ENCODE measurements at regions not wholly inside any gene's neighbourhood (a gene's known extent, or its start where the extent isn't known, plus 50 kb on each side); places are given as distances from the start of the nearest gene placed in this dataset.

DNA sequence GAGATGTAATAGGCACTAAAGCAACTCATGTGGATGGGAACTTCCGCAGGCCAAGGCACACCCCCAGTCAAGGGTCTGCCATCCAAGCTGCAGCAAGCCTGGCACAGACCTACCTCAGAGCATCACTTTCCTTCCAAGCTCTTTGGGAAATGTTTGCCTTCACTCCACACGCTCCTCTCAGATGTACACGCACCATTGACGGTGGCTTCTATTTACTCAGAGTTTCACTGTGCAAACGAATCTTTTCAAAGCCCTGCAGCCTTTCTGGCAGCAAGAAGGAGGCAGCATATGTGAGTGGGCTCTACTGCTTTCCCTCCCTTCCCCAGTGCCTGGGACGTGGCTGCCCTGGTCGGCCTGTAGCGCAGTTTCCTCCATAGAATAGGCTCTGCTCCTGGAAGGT lies 60.9 kb upstream of the USP47 start:
- CTCF ChIA-PET, result no interaction called here
- TF ChIP-seq, protein P1, sequence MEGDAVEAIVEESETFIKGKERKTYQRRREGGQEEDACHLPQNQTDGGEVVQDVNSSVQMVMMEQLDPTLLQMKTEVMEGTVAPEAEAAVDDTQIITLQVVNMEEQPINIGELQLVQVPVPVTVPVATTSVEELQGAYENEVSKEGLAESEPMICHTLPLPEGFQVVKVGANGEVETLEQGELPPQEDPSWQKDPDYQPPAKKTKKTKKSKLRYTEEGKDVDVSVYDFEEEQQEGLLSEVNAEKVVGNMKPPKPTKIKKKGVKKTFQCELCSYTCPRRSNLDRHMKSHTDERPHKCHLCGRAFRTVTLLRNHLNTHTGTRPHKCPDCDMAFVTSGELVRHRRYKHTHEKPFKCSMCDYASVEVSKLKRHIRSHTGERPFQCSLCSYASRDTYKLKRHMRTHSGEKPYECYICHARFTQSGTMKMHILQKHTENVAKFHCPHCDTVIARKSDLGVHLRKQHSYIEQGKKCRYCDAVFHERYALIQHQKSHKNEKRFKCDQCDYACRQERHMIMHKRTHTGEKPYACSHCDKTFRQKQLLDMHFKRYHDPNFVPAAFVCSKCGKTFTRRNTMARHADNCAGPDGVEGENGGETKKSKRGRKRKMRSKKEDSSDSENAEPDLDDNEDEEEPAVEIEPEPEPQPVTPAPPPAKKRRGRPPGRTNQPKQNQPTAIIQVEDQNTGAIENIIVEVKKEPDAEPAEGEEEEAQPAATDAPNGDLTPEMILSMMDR (IDR thresholded peaks at IDR 0.05), result no peak
- no peak for TF ChIP-seq EZH2 (IDR thresholded peaks at IDR 0.05; ENCODE audit: borderline replicate concordance, insufficient read depth, low read depth, low read length, poor library complexity, severe bottlenecking)

DNA sequence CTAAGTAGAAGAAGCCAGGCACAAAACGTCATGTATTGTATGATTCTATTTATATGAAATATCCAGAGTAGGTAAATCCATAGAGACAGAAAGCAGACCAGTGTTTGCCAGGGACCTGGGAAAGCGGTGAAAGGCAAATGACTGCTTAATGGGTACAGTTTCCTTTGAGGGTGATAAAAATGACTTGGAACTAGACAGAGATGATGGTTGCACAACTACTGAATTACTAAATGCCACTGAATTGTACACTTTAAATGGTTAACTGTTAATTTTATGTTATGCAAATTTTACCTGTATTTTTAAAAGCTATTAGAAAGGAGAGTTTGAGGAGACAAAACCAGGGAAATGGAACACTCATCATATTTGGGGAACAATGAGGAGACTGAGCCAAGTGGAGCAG lies 61.8 kb upstream of the USP47 start:
- Histone ChIP-seq H3K79me2 (ENCODE audit: control insufficient read depth, insufficient read depth, low read length) (no peaks in the 10 kb centered on the region), H4K20me1 (ENCODE audit: control insufficient read depth, insufficient read depth, low read length, poor library complexity, severe bottlenecking) (no peaks in the 10 kb centered on the region), H2AFZ (ENCODE audit: insufficient read depth, low read depth, low read length, poor library complexity, severe bottlenecking) (no peak overlapping the region), H3K4me1 (ENCODE audit: control insufficient read depth in 2 of 2, insufficient read depth in 2 of 2, low read length in 2 of 2) (no peaks in the 10 kb centered on the region), H3K27me3 (replicated peaks in 1 of 4; ENCODE audit: control extremely low read depth in 1 of 4, control insufficient read depth in 3 of 4, insufficient read depth in 4 of 4, low read length in 3 of 4) (peaks cover 0 to 13% (median 3%) of the 10 kb centered on the region in 4 experiments), H3K9me3 (ENCODE audit: control extremely low read depth in 1 of 3, control insufficient read depth in 2 of 3, insufficient read depth in 1 of 3, low read length in 2 of 3) (no peaks in the 10 kb centered on the region), H3K36me3 (replicated peaks in 1 of 2; ENCODE audit: control extremely low read depth in 1 of 2, control insufficient read depth in 1 of 2, extremely low read depth in 1 of 2, insufficient read depth in 2 of 2, low read length in 1 of 2) (no peaks in the 10 kb centered on the region), H3K4me2 (replicated peaks; ENCODE audit: low read depth, low read length, poor library complexity, severe bottlenecking) (no peak overlapping the region), H3K9ac (ENCODE audit: low read length) (no peak overlapping the region), H3K27ac (ENCODE audit: low read length in 2 of 2) (no peak overlapping the region), H3K4me3 (ENCODE audit: control extremely low read depth in 1 of 5, extremely low read depth in 1 of 5, insufficient read depth in 1 of 5, low read depth in 2 of 5, low read length in 4 of 5) (no peak overlapping the region)
- no peaks in the 10 kb centered on the region for H3K4me1 Mint-ChIP-seq
- no peaks in the 10 kb centered on the region for H3K9me3 Mint-ChIP-seq (ENCODE audit: insufficient read depth)
- ATAC-seq (ENCODE audit: low read depth), result no peak
- WGBS (ENCODE audit: insufficient coverage), result no CpG with 5 or more reads among the region's 2 CpGs
- no peak for TF ChIP-seq EZH2 (IDR thresholded peaks at IDR 0.05; ENCODE audit: borderline replicate concordance, insufficient read depth, low read depth, low read length, poor library complexity, severe bottlenecking)
- TF ChIP-seq, protein P1 (IDR thresholded peaks at IDR 0.05), result no peak
- DNase-seq, result no peak
- peaks cover 52% of the 10 kb centered on the region for H3K27me3 Mint-ChIP-seq
- H3K27ac Mint-ChIP-seq, result no peak overlapping the region
- intact Hi-C loops (cut with micrococcal nuclease), result no loop called here
- no peak overlapping the region for H3K4me3 Mint-ChIP-seq
- ChIA-PET POLR2A (no interaction called here), CTCF (interaction anchor here (3.7 kb wide), 1 partner anchor 8 kb away, joined by 12 read pairs; no protein-coding TSS in a partner anchor)

More for the DNA sequence above, 60.9 kb upstream of the USP47 start:
- Mint-ChIP-seq H3K9me3 (ENCODE audit: insufficient read depth) (no peaks in the 10 kb centered on the region), H3K4me3 (no peak overlapping the region), H3K27me3 (peaks cover 48% of the 10 kb centered on the region), H3K27ac (no peak overlapping the region), H3K4me1 (no peaks in the 10 kb centered on the region)
- H3K9me3 ChIP-seq (ENCODE audit: control extremely low read depth in 1 of 3, control insufficient read depth in 2 of 3, insufficient read depth in 1 of 3, low read length in 2 of 3), result no peaks in the 10 kb centered on the region
- H3K4me3 ChIP-seq (ENCODE audit: control extremely low read depth in 1 of 5, extremely low read depth in 1 of 5, insufficient read depth in 1 of 5, low read depth in 2 of 5, low read length in 4 of 5), result no peak overlapping the region
- no peak overlapping the region for H3K27ac ChIP-seq (ENCODE audit: low read length in 2 of 2)
- no peak overlapping the region for H3K4me2 ChIP-seq (replicated peaks; ENCODE audit: low read depth, low read length, poor library complexity, severe bottlenecking)
- WGBS (ENCODE audit: insufficient coverage), result 96% methylated on average over 4 of the region's 8 CpGs
- ATAC-seq (ENCODE audit: low read depth), result no peak
- H3K27me3 ChIP-seq (replicated peaks in 1 of 4; ENCODE audit: control extremely low read depth in 1 of 4, control insufficient read depth in 3 of 4, insufficient read depth in 4 of 4, low read length in 3 of 4), result peaks cover 0 to 13% (median 3%) of the 10 kb centered on the region in 4 experiments
- intact Hi-C loops (cut with micrococcal nuclease), result no loop called here
- H2AFZ ChIP-seq (ENCODE audit: insufficient read depth, low read depth, low read length, poor library complexity, severe bottlenecking), result no peak overlapping the region
- POLR2A ChIA-PET, result no interaction called here
- no peaks in the 10 kb centered on the region for H3K79me2 ChIP-seq (ENCODE audit: control insufficient read depth, insufficient read depth, low read length)
- no peaks in the 10 kb centered on the region for H3K36me3 ChIP-seq (replicated peaks in 1 of 2; ENCODE audit: control extremely low read depth in 1 of 2, control insufficient read depth in 1 of 2, extremely low read depth in 1 of 2, insufficient read depth in 2 of 2, low read length in 1 of 2)
- DNase-seq, result no peak
- H3K9ac ChIP-seq (ENCODE audit: low read length), result no peak overlapping the region
- no peaks in the 10 kb centered on the region for H3K4me1 ChIP-seq (ENCODE audit: control insufficient read depth in 2 of 2, insufficient read depth in 2 of 2, low read length in 2 of 2)
- H4K20me1 ChIP-seq (ENCODE audit: control insufficient read depth, insufficient read depth, low read length, poor library complexity, severe bottlenecking), result no peaks in the 10 kb centered on the region

All from B cell (primary cell).